ENCODE measurements at regions not wholly inside any gene's neighbourhood (a gene's known extent, or its start where the extent isn't known, plus 50 kb on each side); places are given as distances from the start of the nearest gene placed in this dataset.
A peak's percentile ranks its signal among the peaks of the same experiment; 100 is the strongest.

- DNase-seq = no peak
Observed at GRCh38 chr1:56222914-56223540, 356.3 kb downstream of the PLPP3 start.

- no peak for DNase-seq
Observed at GRCh38 chr1:56220021-56220420, 359.3 kb downstream of the PLPP3 start.

- no peak for DNase-seq
Observed at GRCh38 chr1:56218023-56218422, 361.3 kb downstream of the PLPP3 start.

GRCh38 chr1:56216218-56216617 lies 363.1 kb downstream of the PLPP3 start:
- no peak for DNase-seq

- no peak for DNase-seq
Observed at GRCh38 chr1:56215771-56216170, 363.6 kb downstream of the PLPP3 start.

GRCh38 chr1:56215086-56215485 lies 364.3 kb downstream of the PLPP3 start:
- no peak for DNase-seq

- no peak for DNase-seq
Observed at GRCh38 chr1:56213068-56213467, 366.3 kb downstream of the PLPP3 start.

- DNase-seq = no peak
Observed at GRCh38 chr1:56212143-56212542, 367.2 kb downstream of the PLPP3 start.

- DNase-seq = no peak
Observed at GRCh38 chr1:56206391-56206790, 373.0 kb downstream of the PLPP3 start.

- no peak for DNase-seq
Observed at GRCh38 chr1:56204206-56204605, 375.2 kb downstream of the PLPP3 start.

GRCh38 chr1:56202796-56203492 lies 376.4 kb downstream of the PLPP3 start:
- no peak for DNase-seq

- no peak for DNase-seq
Observed at GRCh38 chr1:56202186-56202585, 377.2 kb downstream of the PLPP3 start.

GRCh38 chr1:56200896-56201295 lies 378.5 kb downstream of the PLPP3 start:
- DNase-seq = no peak

- peak; percentile 35 for DNase-seq
Observed at GRCh38 chr1:56200442-56200841, 378.9 kb downstream of the PLPP3 start.

- no peak for DNase-seq
Observed at GRCh38 chr1:56199956-56200355, 379.4 kb downstream of the PLPP3 start.

GRCh38 chr1:56199061-56199460 lies 380.3 kb downstream of the PLPP3 start:
- DNase-seq = no peak

GRCh38 chr1:56197946-56198345 lies 381.4 kb downstream of the PLPP3 start:
- no peak for DNase-seq

GRCh38 chr1:56196839-56197238 lies 382.5 kb downstream of the PLPP3 start:
- no peak for DNase-seq

- DNase-seq = no peak
Observed at GRCh38 chr1:56194701-56195300, 384.6 kb downstream of the PLPP3 start.

- no peak for DNase-seq
Observed at GRCh38 chr1:56193656-56194055, 385.7 kb downstream of the PLPP3 start.

GRCh38 chr1:56191369-56191768 lies 388.0 kb downstream of the PLPP3 start:
- no peak for DNase-seq

- no peak for DNase-seq
Observed at GRCh38 chr1:56190806-56191365, 388.5 kb downstream of the PLPP3 start.

- DNase-seq = no peak
Observed at GRCh38 chr1:56189946-56190805, 389.2 kb downstream of the PLPP3 start.

Data from right kidney (tissue), 1 donor.